C4-2B (cell line): ENCODE measurements at regions not wholly inside any gene's neighbourhood (a gene's known extent, or its start where the extent isn't known, plus 50 kb on each side); places are given as distances from the start of the nearest gene placed in this dataset.

ENCODE experiments used
- ZFX ChIP-seq: fragments of 450-650 bp; IDR thresholded peaks from 2 replicates; pipeline ENCODE4 v1.6.1; 2017
- TF ChIP-seq, protein P1 (sequence below): fragments of 450-650 bp; conservative IDR thresholded peaks from 2 replicates; pipeline ENCODE4 v1.5.1; 2017; ENCODE audit warnings: mild to moderate bottlenecking

DNA sequence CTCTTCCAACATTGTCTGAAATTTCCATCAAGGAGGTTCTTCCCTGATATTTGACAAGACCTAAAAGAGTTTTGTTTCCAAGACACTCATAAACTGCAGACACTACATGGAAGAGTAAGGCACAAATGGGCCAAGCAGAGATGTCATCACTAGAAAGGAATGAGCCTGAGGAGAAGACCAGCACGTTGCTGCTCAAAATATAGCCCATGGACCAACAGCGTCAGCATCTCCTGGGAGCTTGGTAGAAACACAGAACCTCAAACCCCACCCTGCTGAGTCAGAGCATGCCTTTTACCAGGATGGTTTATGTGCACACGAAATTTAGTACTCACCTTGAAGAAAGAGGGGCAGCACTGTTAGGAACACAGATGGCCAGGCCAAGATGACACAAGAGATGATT is 128.7 kb upstream of the MID1 start:
- TF ChIP-seq, protein P1, sequence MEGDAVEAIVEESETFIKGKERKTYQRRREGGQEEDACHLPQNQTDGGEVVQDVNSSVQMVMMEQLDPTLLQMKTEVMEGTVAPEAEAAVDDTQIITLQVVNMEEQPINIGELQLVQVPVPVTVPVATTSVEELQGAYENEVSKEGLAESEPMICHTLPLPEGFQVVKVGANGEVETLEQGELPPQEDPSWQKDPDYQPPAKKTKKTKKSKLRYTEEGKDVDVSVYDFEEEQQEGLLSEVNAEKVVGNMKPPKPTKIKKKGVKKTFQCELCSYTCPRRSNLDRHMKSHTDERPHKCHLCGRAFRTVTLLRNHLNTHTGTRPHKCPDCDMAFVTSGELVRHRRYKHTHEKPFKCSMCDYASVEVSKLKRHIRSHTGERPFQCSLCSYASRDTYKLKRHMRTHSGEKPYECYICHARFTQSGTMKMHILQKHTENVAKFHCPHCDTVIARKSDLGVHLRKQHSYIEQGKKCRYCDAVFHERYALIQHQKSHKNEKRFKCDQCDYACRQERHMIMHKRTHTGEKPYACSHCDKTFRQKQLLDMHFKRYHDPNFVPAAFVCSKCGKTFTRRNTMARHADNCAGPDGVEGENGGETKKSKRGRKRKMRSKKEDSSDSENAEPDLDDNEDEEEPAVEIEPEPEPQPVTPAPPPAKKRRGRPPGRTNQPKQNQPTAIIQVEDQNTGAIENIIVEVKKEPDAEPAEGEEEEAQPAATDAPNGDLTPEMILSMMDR: no peak
- no peak for TF ChIP-seq ZFX
